ENCODE measurements at regions not wholly inside any gene's neighbourhood (a gene's known extent, or its start where the extent isn't known, plus 50 kb on each side); places are given as distances from the start of the nearest gene placed in this dataset.

DNA sequence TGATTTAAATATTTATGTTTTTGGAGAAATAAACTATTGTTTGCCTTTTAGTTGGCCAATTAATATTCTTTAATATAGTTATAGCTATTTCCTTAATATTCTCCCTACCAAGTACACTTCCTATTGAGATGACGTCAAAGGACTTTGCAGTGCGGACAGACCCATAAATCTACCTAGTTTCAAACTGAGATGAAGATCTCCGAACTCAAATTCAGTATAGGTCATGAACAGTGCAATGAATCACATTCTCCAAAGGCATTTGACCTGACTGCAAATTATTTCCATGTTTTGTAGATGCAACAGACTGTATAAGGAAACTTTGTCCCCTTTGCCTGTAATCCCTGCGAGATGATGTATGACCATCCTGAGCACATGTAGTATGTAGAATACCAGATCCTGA, 342.6 kb upstream of the FIGN start:
- DNase-seq, result no peak

DNA sequence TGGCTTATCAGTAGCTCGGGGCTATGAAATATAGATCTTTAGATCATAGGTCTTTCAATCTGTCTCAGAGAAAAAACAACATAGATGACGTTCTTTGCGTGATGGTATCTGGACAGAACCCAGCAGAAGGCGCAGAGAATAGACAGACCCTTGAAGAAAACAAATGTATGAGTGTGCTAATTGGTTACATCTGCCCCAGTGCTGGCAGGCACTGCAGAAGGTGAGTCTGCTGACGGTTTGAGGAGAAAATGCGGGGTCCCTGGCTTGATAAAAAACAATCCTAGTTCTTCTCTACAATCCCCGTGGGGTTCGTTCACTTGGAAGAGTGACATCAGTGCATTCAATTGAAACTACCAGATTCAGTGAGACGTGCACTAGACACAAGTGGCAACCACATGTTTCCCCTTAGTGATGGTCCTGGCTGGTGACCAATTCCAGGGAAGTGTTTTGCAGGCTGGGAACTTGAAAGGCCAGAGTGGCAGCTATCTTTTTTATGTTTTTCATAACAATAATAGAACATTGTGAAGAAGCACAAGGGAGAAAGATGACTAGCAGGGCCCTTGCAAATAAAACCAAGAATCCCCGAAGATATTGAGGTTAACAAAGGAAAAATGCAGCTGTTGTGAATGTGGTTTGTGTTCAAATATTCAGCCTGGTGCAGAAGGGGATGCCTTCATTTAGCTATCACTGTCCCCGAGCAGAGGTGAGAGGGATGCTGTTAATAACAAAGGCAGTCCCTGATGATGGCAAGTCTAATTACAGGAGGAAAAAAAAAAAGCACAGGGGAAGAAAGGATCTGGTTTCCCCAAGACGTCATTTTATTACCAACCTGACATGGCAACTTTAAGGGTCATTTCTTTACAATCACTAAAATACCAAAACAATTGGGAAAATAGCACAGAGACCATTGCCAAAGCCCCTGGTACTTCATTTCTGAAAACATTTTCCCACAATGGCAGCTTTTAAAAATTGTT, 337.6 kb upstream of the FIGN start:
- DNase-seq, result peak; percentile 68

DNA sequence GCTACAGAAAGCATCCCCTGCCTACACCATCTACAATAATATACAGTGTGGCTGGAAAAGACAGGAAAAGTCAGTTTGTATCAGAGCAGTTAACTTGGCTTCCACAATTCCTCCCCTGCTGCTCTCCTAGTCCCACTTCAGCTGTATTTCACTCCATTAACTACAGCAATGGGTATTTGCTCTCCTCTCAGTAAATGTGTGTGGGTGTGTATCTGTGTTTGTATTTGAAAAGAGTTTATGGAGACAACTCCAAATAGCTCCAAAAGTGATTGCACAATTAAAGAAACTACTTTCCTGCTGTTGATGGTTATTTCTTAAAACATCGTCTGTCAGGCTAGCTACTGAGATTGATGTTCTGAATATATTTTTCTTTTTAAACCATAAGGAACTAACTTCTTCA, 333.7 kb upstream of the FIGN start:
- no peak for DNase-seq

DNA sequence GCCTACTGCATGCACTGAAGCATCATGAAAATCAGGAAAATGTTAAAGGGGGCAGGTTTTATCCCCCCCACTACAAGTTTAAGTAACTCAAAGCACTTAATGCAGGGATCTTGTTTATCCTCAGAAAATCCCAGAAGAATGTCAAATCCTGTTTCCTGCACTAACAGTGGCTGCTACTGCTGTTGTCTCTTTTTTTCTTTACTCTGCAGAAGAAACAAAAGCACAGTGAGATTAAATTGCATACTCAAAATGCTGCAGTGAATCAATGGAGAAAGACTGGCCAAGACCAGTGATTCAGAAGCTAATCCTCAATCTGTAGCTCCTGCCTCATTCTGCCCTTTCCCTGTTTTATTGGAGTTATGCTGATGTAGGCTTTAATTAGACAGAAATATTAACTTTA, 332.3 kb upstream of the FIGN start:
- no peak for DNase-seq

DNA sequence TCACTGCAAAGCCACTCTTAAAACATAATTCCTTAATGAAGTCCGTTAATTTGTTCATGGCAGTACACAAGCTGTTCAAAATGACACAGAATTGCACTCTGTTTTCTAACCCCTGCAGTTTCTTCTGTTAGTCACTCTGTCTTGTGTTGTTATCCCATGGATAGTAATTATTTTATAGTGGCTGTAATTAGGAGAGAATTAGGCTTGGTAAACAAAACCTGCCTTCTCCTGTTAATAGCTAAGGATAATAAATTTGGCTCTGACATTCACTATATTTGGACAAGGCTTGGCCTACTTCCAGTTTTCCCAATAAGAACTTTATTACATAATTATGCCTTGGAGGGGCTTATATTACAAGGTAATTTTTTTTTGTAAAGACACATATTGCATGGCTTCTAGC, 330.3 kb upstream of the FIGN start:
- DNase-seq, result peak; percentile 96

DNA sequence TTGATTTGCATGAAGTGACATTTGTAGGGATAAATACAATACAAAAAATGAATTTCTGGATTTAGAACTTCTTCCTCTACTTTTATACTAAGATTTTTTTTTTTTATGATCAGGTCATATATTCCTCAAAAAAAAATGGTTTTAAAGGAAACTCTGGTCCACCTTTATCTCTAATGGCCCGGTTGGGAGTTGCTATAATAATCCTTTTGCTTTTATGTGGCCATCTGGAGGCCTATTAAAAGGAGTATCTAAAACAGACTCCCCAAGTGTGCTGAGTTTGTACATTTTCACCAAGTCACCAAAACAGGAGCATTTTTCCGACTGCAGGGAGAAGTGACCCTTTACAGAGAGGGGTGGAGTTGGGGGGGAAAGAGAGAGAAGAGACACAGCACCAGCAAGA, 329.2 kb upstream of the FIGN start:
- DNase-seq, result no peak

DNA sequence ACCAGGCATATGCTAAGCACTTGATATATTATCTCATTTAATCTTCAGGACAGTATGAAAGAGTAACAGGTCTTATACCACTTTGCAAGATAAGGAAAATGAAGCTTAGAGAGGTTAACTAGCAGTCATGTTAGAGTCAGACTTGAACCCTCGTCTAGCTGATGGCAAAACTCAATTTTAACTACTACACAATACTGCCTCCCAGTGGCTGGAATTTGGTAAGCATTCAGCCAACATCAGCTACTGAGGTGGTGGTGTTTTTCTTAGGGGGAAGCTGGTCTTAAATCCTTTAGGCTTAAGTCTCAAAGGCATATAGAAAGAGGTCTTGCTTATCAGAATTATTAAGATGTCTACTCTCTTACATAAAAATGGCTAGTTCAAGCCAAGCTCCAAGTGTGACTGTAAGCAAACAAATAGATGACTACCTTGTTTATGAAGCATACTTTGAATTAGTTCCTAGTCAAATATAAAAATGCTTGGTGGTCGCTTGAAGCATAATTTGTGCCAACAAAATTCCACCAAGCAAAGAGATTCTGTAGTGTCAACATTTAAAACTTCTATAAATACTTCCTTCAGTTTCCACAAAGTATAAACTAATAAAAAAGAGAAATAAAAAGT, 325.4 kb upstream of the FIGN start:
- no peak for DNase-seq

DNA sequence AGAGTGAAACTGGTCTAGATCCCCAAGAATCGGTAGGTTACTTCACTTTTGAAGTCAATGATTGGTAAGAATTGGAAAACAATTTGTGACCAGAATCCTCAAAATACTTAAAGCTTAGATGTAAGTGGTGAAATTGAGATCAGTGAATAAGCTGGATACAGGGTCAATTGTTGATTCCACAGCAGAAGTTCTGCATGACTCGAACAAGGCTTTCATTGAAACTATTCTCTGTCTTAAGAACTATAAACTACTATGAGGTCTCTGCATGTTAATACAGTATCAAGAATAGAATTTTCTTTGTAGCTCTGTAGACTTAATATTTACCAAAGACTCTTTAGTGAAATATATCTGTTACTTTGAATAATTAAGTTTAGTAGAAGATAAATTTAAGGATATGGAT, 324.2 kb upstream of the FIGN start:
- no peak for DNase-seq

DNA sequence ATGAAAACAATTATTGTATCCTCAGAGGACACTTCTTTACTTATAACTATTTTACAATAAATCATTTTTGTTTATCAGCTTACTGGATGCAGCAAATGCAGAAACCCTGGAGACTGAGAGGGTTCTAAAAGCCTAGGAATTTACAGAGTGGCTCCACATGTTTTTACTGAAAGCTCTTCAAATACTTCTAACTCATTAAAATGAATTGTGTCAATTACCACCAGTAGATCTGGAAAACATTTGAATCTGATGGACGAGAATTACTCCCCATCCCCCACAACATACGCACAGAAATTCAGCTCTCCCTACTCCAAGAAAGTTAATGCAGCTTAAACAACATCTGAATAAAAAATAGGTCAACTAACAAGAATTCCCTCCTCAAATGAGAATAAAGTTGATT, 319.8 kb upstream of the FIGN start:
- no peak for DNase-seq

DNA sequence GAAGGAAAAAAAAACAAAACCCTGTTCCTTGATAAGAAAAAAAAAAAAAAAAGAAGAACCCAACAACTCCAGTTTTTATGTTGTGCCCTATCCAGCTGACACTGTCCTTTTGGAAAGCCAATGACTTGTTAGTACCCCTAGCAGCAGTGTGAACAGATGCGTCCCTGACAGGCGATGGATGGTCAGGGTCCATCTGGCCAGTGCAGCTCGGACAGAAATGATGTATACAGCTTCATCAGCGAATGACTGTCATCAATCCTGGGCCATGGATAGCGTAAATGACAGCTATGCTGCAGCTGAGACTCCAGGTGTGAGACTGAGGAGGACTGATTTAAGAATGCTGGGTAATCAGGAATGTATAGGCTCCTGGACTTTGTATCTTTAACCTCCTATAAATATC, 318.8 kb upstream of the FIGN start:
- no peak for DNase-seq

DNA sequence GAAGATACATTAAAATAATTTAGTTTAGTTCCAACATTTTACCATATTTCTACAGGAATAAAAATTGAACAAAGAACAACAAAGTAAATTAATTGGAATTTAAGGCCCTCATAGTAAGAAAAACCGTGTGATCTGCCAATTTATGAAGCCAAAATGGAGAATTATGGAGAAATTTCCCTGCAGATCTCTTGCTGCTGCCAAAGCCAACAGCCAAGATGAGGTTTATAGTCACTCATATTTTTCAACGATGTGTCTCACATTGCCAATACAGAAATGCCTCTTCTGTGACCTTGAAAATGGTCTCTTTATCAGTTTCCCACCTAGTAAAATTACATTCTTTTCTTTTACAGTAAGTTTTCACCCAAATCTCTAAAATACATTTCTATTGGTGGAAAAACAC, 317.2 kb upstream of the FIGN start:
- DNase-seq, result peak; percentile 26

DNA sequence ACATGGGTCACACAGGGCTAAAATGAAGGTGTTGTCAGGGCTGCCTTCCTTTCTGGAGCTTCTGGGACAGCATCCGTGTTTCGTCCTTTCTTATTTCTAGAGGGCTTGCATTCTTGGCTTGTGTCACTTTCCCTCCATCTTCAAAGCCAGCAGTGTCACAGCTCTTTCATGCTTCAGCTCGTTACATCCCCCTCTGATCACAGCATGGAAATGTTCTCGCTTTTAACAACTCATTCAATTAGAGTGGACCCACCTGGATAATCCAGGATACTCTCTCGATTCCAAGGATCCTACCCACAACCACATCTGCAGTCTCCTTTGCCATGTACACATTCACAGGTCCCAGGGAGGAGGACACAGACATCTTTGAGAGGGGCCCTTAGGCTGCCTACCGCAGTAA, 316.2 kb upstream of the FIGN start:
- DNase-seq, result no peak

DNA sequence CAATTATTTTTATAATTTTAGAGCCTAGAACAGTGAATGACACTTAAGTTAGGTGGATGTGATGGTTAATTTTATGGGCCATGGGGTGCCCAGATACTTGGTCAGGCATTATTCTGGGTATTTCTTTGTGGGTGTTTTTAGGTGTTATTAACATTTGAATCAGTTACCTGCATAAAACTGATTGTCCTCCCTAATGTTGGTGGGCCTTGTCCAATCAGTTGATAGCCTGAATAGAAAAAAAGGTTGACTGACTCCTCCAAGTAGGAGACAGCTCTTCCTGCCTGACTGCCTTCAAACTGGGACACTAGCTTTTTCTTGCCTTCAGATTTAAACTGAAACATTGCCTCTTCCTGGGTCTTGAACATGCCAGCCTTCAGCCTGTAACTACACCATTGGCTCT, 312.9 kb upstream of the FIGN start:
- no peak for DNase-seq

DNA sequence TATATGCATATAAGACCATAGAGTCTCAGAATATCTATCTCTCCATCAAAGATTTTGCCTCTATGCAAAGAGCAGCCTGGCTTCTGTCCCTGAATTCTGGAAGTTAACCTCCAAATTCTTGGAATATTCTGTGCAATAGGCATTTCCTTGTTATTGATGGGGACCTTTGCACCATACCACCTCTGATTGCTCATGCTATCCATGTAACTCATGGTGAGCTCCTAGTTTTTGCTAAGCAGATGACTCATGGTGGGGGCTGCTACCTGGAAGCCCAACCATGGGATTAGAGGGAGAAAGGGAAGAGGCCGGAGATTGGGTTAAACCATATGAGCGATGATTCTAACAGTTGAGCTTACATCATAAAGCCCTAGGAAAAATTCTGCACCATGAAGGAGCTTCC, 310.2 kb upstream of the FIGN start:
- DNase-seq, result no peak

DNA sequence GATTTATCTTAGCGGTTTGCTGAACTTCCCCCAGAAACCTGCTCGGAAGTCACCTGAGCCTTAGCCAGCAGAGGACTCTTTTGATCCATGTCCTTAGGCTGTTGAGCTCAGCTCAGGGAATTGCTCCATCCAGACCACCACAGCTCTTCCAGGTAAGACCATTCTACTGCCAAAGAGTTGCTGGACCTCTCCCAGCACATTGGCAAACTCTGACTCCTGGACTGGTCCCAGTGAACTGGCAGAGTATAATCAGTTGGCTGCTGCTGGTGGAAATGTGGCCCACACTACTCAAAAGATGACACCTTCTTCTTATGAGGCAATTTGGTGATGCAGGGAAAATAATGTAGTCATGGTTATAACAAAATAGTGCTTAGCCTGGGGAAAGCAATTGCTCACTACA, 308.8 kb upstream of the FIGN start:
- DNase-seq, result peak; percentile 92

DNA sequence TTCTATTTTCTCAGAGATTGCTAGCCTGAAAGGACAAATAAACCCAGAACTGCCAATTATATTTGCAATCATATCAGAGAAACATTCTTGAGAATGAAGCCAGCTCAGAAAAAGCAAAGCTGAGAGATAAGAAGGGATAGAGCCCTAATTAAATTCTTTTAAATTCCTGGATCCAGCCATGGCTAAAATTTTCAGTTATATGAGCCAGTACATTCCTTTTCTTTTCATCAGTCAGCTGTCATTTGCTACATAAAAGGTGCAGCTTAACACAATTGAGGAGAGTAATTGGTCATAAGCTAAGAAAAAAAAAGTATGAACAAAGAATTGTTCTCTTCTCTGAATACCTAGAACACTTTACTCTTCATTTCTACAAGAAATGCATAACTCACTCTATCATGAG, 303.5 kb upstream of the FIGN start:
- DNase-seq, result no peak

DNA sequence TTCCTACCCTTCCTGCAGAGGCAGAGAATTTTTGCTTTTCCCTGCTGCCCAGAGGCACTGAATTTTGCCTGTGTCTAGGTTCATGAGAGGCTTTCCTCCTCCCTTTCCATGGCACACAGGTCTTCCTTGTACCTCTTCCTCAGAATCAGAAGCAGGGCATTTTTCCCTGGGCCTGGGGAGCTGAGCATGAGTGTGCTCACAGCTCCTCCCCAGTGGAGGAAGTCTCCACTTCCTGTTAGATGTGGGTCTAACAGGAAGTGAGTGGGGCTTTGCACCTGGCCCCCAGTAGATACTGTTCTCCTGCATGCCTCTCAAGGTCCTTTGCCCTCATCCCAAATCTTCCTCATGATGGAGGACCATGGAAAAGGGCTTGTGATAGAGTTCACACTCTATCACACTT, 297.2 kb upstream of the FIGN start:
- no peak for DNase-seq

DNA sequence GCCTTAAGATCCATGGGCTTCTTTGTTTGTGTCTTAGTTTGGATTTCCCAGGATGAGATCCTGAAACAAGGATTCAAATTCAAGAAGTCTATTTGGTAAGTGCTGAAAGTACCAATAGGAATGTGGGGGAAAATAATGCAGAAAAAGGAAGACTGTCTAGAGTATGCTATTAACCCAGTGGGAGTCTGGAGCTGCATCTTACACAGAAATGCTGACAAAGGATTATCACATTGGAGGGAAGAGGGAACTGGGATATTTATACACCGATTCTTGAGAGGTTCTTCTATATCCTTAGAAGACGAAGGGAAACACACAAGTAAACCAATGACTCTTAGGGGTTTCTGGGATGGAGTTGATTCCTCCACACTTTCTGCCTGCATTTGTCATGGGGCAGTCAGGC, 294.8 kb upstream of the FIGN start:
- no peak for DNase-seq

DNA sequence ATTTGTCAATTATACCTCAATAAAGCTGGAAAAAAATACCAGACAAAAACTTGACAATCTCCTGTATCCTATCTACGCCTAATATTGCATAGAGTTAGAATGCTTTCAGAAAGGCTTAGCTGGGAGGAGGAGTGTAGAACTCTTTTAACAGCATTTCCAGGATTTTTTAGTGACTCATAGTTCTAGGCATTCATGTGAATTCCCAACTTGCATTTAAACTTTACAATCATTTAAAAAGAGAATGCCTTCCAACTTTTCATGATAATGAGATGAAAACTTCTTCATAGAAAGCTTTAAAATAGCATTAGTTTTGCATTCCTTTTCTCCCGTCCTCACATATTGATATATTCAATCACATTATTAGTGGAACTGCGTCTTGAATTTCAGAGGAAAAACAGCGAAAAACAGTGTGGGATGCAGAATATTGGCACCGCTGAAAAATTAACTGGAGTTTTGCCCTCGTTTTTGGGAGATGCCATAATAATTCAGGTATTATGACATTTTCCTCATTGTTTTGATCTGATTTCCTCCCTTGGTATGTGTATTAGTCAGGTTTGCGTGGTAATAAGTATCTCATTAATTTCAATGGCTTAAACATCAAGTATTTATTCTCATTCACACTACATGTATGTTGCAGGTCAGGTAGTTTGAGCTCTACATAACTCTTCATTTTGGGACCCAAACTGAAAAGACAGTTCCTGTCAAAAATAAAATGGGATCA, 293.2 kb upstream of the FIGN start:
- no peak for DNase-seq

DNA sequence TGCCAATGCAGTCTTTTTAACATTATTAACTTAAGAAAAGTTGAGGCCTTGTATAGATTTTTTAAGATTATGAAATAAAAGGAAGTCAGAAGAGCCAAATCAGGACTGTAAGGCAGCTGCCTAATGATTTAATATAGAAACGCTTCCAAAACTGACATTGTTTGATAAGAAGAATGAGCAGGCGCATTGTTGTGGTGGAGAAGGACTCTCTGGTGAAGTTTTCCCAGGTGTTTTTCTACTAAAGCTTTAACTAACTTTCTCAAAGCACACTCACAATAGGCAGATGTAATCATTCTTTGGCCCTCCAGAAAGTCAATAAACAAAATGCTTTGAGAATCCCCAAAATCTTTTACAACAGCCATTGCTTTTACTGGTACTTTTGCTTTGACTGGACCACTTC, 288.6 kb upstream of the FIGN start:
- no peak for DNase-seq

DNA sequence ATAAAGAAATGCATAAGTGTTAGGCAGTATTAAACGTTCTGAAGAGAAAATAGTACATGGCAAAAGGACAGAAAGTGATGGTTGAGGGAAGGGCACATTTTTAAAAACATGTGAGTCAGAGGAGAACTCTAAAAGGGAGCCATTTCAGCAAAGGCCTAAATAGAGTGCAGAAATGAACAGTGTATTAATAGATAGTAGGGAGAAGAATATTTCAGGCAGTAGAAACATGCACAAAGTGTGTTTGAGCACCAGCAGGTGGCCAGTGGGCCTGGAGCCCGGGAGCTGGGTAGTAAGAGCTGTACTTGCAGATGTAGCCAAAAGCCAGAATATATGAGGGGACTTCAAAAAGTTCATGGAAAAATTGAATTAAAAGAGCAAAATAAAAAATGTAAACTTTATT, 288.1 kb upstream of the FIGN start:
- DNase-seq, result peak; percentile 42

DNA sequence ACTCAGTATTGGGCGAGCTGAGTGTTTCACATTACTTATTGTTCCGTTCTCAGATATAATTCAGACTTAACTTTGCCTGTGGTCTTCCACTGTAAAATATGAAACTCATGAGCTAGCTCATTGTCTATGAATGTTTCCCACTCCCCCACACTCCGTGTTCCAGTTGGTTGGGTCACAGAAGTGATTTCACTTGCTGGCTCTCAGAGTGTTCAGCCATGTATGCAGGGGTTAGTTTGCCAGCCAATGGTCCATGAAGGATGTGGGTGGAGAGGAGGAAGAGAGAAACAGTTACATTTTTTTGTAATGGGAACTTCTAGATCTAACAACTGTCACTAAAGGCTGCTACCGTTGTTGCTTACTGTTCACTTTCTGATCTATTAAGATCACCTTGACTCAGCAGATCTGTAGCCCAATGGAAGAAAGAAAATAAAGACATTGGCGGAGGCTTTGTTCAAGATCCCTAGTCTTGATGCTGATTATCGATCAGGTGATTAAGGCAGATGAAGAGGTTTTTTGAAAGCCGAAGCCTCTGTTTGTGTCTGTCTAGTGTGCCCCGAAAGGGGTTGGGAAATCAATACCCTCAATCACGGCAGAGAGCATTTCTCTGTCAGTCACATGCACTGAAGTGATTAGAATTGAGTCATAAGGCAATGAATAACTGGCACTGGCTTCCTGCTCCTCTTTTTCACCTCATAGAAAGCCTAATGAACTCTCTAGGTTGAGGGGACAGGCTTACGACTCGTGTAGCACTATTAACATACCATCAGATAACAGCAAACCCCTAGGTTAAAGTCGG, 279.7 kb upstream of the FIGN start:
- peak; percentile 72 for DNase-seq

DNA sequence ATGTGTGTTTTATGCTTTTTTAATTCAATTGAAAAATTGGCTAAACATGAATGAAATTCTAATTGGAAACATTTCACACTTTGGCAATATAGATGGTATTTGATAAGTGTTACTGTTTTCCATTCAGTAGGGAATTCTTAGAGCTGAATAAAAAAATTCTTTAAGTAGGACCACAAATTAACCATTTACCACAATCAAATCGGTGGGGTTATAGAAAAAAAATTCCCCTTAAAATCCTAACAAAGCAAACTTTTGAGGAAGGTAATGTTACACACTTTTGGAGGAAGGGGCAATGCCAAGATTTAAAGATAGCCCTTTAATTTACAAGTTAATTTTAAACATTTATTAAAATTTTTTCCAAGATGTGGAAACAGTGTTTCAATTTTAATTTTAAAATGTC, 279.0 kb upstream of the FIGN start:
- DNase-seq, result no peak
